Left renal cortex interstitium (tissue), 4 donors: ENCODE measurements at regions not wholly inside any gene's neighbourhood (a gene's known extent, or its start where the extent isn't known, plus 50 kb on each side); places are given as distances from the start of the nearest gene placed in this dataset.

Experiments used
- DNase-seq, 4 donors: peaks; one replicate each; pipeline ENCODE4 v3.0.0-alpha.2; 2013; ENCODE audit warnings: low read depth in 4 of 4, low spot score in 2 of 4, missing footprints in 1 of 4

- DNase-seq: peak in 2 of 4 donors; percentile 27 to 51
Observed at GRCh38 chr7:18352339-18353255, 143.0 kb upstream of the HDAC9 start.

DNA sequence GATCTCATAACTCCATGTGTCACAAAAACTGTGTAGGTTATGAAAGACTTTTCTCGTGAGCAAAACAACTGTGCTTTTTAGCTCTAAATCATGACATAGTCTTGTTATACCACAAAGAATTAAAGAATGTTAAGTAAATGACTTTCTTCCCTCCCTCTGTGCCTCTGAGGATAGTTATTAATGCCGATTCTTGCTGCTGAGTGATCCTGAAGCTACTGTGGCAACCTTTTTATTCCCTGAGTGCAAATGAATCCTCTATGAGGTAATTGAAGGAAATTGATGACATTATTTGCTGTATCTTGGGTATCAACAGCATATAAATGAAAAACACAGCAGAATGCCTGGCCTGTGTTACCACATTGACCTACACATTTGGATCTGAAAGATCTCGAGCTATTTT lies 142.2 kb upstream of the HDAC9 start:
- DNase-seq: no peak

- no peak for DNase-seq
Observed at GRCh38 chr7:18354108-18355085, 141.2 kb upstream of the HDAC9 start.

- DNase-seq: peak in 1 of 4 donors; percentile 37
Observed at GRCh38 chr7:18356191-18356645, 139.3 kb upstream of the HDAC9 start.

GRCh38 chr7:18357691-18358090 lies 137.9 kb upstream of the HDAC9 start:
- no peak for DNase-seq

DNA sequence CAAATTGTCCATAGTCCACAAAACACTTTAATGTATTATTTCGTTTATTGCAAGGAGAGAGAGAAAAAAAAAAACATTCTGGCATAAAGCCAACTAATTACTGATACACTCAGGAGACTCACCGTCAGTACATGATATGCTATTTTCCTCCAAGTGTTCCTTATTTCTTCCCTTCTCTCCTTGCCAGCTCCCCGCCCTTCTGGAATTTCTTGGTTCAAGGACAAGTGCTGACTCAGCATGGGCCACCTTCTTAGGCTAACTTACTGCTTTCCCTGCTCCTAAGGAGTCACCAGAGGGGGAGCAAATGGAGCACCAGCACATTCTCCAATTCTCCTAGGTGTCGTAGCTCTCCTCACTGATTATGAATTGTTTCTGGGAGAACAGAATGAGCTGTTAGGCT lies 133.8 kb upstream of the HDAC9 start:
- no peak for DNase-seq

DNA sequence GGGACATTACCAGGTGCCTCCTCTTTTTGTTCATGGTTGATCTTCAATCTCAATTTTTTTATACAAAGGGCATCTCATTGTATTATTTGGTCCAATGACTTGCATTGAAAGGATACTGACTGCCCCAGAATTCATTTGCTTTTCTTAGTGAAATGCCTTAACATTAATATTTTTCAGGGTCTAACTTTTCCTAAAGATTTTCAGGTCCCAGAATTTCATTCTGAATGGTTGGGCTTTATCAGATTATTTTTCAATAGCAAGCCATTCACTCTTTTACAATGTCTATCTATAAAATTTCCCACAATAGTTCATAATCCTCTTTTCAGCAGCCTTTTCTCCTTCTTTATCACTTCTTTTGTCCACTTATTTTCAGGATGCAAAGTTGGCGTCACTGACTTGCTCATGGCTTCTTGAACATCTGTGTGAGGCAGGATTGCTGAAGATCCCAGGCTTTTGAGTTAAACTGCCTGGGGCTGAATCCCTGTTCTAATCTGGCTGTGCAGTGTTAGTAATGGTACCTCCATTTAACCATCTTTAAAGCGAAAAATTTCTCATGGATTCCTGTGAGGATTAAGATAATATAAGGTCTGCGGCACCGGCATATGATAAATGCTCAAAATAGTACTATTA lies 131.7 kb upstream of the HDAC9 start:
- DNase-seq: no peak

- DNase-seq: no peak
Observed at GRCh38 chr7:18364396-18364795, 131.2 kb upstream of the HDAC9 start.

- DNase-seq: no peak
Observed at GRCh38 chr7:18366394-18366793, 129.2 kb upstream of the HDAC9 start.

GRCh38 chr7:18369011-18369410 lies 126.5 kb upstream of the HDAC9 start:
- DNase-seq: no peak

DNA sequence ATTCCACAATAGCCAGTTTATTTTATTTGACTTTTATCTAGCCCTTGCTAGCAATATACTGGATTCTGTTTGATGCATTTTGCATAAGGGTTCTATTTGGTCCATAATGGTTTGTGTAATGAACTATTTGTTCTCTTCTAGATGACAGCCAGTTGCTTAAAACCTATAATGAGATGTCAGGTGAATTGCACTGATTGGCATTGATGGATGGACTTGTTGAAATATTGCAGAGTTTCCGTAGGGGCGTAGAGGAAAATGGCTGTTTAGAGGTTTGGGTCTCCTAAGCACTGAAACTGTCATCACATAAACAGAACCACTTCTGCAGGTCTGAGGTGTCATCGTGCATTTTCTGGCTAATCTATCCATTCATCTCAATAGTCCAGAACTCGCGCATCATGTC lies 124.9 kb upstream of the HDAC9 start:
- DNase-seq: no peak

GRCh38 chr7:18378989-18379605 lies 116.5 kb upstream of the HDAC9 start:
- no peak for DNase-seq

- no peak for DNase-seq
Observed at GRCh38 chr7:18384491-18385143, 110.9 kb upstream of the HDAC9 start.

- no peak for DNase-seq
Observed at GRCh38 chr7:18386607-18387006, 108.9 kb upstream of the HDAC9 start.

- DNase-seq: no peak
Observed at GRCh38 chr7:18387191-18387735, 108.3 kb upstream of the HDAC9 start.

- DNase-seq: no peak
Observed at GRCh38 chr7:18390535-18390907, 105.0 kb upstream of the HDAC9 start.

DNA sequence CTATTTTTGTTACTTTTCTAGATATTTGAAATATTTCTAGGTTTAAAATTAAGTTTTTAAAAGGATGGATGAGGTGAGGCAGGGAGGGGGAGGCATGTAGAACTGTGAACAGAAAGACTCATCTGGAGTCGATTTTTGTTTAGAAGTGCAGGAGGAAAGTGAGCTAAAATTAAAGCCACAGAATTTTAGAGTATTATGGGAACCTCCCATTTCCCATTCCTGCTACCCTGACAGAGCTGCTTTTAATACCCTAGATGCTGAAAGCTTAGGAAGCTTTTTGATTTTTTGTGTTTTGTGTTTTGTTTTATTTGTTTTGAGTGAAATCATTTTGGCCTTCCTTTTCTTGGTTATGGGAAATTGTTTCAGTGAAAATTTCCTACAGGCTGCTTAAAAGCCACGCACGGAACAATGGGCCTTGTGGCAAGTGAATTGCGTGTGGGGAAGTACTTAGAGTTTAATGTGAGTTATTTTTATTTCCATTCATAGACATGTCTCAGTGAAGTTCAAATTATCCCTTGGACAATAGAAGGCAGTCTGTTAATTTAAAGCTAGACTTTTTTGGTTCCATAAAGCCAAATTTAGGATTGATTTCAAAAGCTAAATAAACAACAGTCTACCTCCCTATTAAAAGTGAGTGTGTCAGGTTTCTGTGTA lies 102.0 kb upstream of the HDAC9 start:
- no peak for DNase-seq

DNA sequence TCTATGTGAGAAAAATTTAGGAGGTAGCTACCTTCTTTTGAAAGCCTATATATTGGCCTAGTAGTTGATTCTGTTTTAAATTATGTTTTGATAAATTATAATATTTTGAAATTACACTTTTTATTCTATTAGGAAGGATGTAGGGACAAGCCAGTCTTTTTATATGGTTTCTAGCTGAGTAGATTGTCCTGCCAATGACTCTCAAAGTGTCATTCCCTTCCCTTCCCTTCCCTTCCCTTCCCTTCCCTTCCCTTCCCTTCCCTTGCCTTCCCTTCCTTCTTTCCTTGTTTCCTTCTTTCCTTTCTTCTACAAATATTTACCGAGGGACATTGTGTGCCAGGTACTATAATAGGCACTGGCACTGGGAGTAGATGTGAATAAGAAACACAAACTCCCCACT lies 99.7 kb upstream of the HDAC9 start:
- no peak for DNase-seq

DNA sequence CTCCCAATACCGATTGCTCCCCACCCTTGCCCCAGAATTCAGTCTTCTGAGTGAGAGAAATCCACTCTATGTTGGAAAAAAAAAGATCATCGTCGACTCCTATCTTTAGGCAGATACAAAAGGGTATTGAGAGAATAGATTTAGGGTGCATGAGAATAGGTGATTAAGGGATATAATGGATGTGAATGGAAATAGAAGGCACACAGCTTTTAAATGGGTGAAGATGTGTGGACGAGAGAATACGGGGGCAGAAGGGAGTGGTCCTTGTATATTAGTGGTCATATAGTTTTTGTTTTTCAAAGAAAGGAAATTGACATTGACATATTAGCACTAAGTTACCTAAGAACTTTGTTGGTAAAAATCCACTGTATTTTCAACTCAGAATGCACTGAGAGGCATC lies 98.6 kb upstream of the HDAC9 start:
- DNase-seq: no peak
